ENCODE measurements at regions not wholly inside any gene's neighbourhood (a gene's known extent, or its start where the extent isn't known, plus 50 kb on each side); places are given as distances from the start of the nearest gene placed in this dataset.

DNA sequence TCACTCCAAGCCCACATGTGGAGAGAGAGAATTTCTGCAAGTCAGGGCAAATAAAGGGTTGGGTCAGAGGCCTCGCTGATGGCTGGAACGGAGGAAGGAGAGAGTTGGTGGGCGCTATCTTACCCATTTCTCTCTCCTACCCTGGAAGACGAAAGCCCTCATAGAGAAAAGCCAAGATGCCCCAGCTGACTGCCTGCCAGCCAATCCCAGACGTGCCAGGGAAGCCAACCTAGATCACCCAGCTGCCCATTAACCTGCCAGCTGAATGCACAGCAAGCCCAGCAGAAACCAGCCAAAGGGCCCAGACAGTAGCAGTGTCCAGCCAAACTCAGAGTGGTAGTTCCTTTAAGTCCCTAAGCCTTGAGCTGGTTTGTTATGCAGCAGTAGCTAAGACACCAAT is 167.0 kb upstream of the ZNF507 start:
- TF ChIP-seq, protein P1, sequence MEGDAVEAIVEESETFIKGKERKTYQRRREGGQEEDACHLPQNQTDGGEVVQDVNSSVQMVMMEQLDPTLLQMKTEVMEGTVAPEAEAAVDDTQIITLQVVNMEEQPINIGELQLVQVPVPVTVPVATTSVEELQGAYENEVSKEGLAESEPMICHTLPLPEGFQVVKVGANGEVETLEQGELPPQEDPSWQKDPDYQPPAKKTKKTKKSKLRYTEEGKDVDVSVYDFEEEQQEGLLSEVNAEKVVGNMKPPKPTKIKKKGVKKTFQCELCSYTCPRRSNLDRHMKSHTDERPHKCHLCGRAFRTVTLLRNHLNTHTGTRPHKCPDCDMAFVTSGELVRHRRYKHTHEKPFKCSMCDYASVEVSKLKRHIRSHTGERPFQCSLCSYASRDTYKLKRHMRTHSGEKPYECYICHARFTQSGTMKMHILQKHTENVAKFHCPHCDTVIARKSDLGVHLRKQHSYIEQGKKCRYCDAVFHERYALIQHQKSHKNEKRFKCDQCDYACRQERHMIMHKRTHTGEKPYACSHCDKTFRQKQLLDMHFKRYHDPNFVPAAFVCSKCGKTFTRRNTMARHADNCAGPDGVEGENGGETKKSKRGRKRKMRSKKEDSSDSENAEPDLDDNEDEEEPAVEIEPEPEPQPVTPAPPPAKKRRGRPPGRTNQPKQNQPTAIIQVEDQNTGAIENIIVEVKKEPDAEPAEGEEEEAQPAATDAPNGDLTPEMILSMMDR (conservative IDR thresholded peaks at IDR 0.05; ENCODE audit: low read length), result no peak
- TF ChIP-seq EZH2phosphoT487 (IDR thresholded peaks at IDR 0.05; ENCODE audit: borderline replicate concordance, low read depth, low read length), result no peak
